Right lobe of liver (tissue), 4 donors: ENCODE measurements at regions not wholly inside any gene's neighbourhood (a gene's known extent, or its start where the extent isn't known, plus 50 kb on each side); places are given as distances from the start of the nearest gene placed in this dataset.
"Not testable (repeated sequence)": the region's sequence is repeated elsewhere in the genome, so short reads cannot be mapped to it uniquely, and the experiment has no call there.

Source experiments
- POLR2A ChIP-seq: fragments of 450-650 bp; IDR thresholded peaks from one replicate; pipeline ENCODE4 v1.6.1; 2017; ENCODE audit warnings: antibody characterized with exemption, mild to moderate bottlenecking
- TF ChIP-seq, protein P1 (sequence below), 4 donors: fragments of 200-600 bp in 3 of 4; fragments of 450-650 bp in 1 of 4; IDR thresholded peaks; one replicate each; pipeline versions ENCODE4 v1.5.1 to v1.8.0; 2016 to 2022; ENCODE audit warnings: antibody characterized with exemption in 4 of 4, mild to moderate bottlenecking in 2 of 4
- donor health status: DM: no; HTN: no; CAD: no.
- donor health status: DM: no; HTN: no; CAD: no.
- donor health status: DM: no; HTN: yes; CAD: no.

DNA sequence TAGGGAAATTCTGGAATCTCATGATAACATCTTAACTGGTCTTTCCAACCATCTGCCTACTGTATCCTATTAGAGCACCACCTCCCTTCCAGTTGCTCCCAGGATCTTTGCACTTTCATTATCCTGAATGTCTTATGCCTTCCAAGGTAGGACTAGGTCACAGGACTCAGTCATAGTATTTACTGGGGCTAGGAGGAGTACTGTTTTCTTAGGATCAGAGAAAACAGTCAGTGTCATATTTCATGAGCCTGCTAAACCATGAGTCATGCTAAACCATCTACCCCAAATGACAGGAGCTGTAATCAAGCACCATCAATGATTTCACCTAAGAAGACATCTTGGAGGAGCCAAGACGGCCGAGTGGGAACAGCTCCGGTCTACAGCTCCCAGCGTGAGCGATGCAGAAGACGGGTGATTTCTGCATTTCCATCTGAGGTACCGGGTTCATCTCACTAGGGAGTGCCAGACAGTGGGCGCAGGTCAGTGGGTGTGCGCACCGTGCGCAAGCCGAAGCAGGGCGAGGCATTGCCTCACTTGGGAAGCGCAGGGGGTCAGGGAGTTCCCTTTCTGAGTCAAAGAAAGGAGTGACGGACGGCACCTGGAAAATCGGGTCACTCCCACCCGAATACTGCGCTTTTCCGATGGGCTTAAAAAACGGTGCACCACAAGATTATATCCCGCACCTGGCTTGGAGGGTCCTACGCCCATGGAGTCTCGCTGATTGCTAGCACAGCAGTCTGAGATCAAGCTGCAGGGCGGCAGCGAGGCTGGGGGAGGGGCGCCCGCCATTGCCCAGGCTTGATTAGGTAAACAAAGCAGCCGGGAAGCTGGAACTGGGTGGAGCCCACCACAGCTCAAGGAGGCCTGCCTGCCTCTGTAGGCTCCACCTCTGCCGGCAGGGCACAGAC is 1439.2 kb upstream of the ACVR2A start:
- TF ChIP-seq, protein P1, sequence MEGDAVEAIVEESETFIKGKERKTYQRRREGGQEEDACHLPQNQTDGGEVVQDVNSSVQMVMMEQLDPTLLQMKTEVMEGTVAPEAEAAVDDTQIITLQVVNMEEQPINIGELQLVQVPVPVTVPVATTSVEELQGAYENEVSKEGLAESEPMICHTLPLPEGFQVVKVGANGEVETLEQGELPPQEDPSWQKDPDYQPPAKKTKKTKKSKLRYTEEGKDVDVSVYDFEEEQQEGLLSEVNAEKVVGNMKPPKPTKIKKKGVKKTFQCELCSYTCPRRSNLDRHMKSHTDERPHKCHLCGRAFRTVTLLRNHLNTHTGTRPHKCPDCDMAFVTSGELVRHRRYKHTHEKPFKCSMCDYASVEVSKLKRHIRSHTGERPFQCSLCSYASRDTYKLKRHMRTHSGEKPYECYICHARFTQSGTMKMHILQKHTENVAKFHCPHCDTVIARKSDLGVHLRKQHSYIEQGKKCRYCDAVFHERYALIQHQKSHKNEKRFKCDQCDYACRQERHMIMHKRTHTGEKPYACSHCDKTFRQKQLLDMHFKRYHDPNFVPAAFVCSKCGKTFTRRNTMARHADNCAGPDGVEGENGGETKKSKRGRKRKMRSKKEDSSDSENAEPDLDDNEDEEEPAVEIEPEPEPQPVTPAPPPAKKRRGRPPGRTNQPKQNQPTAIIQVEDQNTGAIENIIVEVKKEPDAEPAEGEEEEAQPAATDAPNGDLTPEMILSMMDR (IDR thresholded peaks at IDR 0.05), result not testable (repeated sequence)
- TF ChIP-seq POLR2A, result not testable (repeated sequence)
